Posterior vena cava (tissue), 2 donors: ENCODE measurements at regions not wholly inside any gene's neighbourhood (a gene's known extent, or its start where the extent isn't known, plus 50 kb on each side); places are given as distances from the start of the nearest gene placed in this dataset.

ENCODE experiments used
- DNase-seq: peaks from one replicate; pipeline ENCODE4 v3.0.0-alpha.2; 2020; ENCODE audit warnings: low spot score
- intact Hi-C, 2 donors: fragments of 100-400 bp; cut with DNase I; formaldehyde crosslinking; loops; one replicate each; pipeline versions ENCODE4 v1.14.1 to v1.14.2; 2022 to 2023
- donor health status: DM: yes; HTN: yes; CAD: no.
- donor health status: DM: yes; HTN: yes; CAD: no.

DNA sequence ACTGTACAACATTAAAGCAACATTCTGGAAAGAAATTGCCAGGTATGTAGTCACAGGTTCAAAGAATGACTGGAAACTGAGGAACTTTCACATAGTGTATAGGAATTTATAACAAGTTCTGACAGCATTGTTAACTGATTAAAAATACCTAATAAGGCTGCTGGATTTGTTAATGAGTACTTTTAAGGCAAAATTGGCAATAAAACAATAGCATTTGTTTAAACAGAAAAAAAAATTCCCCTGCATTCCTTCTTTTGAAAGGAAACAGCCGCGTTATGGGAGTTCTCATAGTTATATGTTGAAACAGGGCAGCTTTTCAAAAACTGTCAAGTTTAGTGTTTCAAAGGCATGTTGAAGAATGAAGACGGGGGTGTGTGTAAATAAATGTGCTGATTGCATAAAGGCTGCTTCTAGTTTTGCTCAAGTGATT, 282.5 kb upstream of the FAT1 start:
- intact Hi-C loops, result no loop called here
- DNase-seq, result no peak

- intact Hi-C loops, result no loop called here
- no peak for DNase-seq
These were observed 286.4 kb upstream of the FAT1 start for GRCh38 chr4:187010052-187010451.

DNA sequence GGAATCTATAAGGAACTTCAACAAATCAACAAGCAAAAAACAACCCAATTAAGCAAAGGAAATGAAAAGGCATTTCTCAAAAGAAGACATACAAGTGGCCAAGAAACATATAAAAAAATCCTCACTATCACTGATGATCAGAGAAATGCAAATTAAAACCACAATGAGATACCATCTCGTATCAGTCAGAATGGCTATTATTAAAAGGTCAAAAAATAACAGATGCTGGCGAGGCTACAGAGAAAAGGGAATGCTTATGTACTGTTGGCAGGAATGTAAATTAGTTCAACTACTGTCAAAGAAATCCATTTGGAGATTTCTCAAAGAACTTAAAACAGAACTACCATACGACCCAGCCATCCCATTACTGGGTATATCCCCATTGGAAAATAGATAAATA, 292.4 kb upstream of the FAT1 start:
- intact Hi-C loops, result no loop called here
- DNase-seq, result no peak

DNA sequence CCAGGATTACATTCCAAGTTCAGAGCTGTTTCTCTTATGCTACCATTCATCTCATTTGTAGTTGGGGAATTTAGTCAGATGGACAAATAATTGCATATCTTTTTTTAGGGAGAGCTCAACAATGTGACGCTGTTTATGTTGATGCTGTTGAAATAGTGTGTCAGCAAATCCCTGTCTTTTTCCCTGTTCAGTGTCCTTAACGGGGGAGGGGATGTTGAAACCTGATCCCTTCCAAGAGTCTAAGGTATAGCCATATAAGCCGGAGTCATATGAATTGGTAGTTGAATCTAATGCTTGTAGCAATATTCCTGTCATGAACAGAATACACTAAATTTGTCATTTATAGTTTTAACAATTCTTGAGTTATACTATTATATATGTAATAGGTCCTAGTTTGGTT, 293.5 kb upstream of the FAT1 start:
- intact Hi-C loops, result no loop called here

GRCh38 chr4:187019896-187020295, 296.2 kb upstream of the FAT1 start:
- intact Hi-C loops, result no loop called here
- no peak for DNase-seq

More for the DNA sequence above, 293.5 kb upstream of the FAT1 start:
- no peak for DNase-seq

DNA sequence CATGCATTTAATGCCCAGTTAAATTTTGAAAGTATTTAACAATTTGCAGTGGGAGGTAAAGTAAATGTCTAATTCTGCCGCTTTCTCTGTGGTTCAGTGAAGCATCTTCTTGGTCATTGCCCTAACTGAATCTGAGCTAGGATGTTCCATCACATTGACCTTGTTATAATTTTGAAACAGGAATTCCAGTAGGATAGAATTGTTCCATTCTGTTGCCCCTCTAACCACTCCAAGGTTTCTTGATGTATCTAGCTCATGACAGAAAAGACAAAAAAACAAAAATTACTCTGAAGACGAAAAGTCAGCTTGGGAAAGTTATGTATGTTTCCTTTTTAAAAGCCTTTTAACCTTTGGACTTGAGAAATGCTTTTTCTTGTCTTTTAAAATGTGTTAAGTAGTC, 297.0 kb upstream of the FAT1 start:
- intact Hi-C loops, result no loop called here
- DNase-seq, result no peak

DNA sequence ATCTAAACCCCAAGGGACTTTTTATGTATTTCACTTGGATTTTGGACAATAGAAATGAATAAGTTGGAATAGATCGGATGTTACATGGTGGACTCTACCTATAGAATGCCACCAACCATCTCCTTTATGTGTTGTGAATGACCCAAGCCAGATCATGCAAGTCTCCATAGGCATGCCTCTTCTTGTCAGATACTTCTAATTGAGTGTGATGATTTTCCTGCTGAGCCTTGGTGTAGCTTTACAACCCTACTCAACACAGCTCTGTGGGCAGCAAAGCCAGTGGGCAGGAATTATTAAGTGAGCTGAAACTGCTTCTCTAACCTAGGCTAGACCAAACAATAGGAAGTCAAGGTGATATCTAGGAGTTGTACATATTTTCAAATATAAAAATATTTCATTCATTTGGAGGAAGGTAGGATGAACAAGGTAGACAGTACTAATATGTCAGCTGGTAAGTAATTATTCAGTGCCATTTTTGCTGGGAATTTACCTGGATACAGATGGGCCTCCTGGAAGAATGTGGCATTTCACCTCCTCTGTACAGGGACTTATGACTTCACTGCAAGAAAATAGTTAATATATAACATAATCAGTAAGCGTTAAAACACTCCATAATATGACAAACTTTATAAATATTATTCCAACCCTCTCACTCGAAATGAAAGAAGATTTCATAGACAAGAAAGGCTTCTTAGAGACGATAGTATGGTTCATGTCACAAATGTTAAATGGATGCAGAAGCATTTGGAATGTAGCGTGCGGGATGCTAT, 298.0 kb upstream of the FAT1 start:
- intact Hi-C loops, result no loop called here
- no peak for DNase-seq

DNA sequence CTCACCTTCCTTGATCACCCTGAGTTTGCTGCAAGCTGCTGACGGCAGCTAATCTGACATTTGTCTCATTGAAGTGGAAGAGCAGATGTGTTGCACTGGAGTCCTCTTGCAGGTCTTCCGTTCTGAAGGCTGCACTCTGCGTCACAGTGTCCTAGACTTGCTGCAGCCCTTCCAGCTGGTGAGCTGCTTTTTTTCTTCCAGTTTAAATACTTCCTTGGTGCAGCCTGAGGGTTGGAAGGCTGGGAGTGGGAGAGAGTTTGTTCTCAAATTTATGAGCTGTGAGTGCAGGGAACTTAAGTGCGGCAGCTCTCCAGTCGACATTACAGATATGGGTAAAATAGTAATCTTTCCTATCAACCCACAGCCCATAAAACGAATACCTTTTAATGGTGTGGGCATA, 303.6 kb upstream of the FAT1 start:
- intact Hi-C loops, result no loop called here

GRCh38 chr4:187042251-187042650, 318.6 kb upstream of the FAT1 start:
- DNase-seq, result no peak
- intact Hi-C loops, result no loop called here

More for the DNA sequence above, 303.6 kb upstream of the FAT1 start:
- no peak for DNase-seq

DNA sequence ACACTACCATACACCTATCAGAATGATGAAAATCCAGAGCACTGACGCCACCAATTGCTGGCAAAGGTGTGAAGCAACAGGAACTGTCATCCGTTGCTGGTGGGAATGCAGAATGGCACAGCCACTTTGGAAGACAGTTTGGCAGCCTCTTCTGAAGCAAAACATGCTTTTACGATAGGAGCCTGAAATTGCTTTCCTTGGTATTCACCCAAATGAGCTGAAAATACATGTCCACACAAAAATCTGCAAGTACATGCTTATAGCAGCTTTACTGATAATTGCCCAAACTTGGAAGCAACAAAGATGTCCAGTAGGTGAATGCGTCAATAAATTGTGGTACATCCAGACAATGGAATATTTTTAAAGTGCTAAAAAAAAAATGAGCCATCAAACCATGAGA, 322.8 kb upstream of the FAT1 start:
- intact Hi-C loops, result no loop called here
- no peak for DNase-seq

DNA sequence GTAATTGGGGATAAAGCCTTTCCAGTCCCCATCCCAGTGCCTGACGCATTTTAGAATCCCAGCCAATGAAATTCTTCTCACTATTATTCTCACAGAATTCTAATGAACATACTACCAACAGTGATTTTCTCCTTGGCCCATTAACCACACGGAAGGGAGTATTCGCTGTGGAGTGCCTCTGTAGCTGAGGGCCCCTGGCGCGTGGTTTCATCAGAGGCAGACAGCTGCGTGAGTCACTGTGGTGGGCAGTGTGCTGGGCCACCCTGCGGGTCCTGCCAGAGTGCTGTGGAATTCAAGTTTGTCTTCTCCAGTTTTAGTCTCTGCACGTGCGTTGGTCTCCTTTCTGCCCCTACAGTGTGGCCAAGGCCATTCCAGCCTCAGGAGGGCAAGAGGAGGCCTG, 335.4 kb upstream of the FAT1 start:
- DNase-seq, result no peak
- intact Hi-C loops, result no loop called here

DNA sequence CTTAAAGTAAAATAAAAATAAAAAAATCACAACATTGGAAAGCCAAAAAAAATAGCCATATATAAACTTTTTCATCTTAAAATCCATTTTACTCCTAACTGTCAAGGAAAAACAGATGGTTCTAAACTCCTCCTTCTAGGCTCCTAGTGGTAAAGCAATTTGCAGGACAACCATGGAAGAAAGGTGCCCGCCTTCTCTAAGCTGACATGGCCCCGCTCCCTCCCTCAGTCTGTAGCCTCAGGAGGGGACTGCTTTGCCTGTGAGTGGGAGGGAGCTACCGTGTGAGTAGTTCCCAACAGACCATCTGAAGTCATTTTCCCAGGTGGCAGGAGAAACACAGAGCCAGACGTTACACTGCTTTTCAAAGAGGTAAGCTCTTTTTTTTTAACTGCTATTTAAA, 336.2 kb upstream of the FAT1 start:
- no peak for DNase-seq
- intact Hi-C loops, result no loop called here

DNA sequence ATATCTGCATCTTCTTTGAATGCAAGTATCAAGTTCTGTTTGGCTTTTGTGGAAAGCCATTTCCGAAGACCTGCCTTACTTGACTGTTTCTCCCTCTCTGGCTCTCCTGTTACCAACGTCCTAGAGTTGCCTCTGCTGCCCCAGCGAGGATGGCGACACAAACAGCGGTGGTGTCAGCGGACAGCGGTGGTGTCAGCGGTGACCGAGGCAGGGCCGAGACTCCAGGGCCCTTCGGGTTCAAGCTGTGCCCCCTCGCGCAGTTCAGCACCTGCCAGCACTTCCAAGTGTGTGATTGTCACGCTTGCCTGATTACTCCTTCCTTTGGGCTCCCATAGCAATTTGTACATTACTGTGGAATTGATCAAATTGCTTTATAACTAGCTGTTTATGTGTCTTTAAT, 336.9 kb upstream of the FAT1 start:
- intact Hi-C loops, result no loop called here
- DNase-seq, result no peak

GRCh38 chr4:187063251-187063650, 339.6 kb upstream of the FAT1 start:
- DNase-seq, result no peak
- intact Hi-C loops, result no loop called here

- no peak for DNase-seq
- intact Hi-C loops, result no loop called here
These were observed 340.4 kb upstream of the FAT1 start for GRCh38 chr4:187064033-187064432.

DNA sequence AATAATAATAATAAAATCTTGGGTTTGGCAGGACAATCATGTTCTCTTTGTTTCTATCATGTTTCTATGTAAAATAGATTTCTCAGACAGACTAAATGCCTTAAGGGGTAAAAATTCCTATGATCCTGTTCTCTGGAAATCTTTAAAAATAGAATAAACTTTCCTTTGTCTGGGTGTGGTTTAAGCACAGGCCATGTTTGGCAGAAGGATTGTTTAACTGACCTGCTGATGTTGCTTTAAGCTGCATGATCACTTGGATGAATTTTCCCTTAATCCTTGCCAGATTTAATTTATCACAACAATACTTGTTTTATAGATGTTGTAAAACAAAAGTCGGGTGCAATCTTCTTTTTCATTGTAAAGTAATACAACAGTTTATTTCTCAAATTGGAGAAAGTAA, 341.7 kb upstream of the FAT1 start:
- DNase-seq, result no peak
- intact Hi-C loops, result no loop called here

- DNase-seq, result no peak
- intact Hi-C loops, result no loop called here
These were observed 342.1 kb upstream of the FAT1 start for GRCh38 chr4:187065806-187066205.

DNA sequence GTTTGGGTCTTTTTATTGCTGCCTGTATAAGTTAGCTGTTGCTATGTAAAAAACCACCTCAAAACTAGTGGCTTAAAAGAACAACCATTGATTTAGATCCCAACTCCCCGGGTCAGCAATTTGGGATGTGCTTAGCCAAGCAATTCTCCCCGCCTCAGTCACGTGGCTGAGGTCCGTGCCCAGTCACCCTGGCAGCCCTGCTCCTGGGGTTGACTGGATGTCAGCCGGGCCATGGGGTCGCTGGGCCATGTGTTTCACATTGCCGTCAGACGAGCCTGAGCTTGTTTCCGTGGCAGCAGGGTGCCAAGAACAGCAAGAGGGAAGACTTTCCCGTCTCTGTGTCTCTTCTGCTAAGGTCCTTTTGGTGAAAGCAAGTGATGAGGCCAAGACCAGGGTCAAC, 345.7 kb upstream of the FAT1 start:
- DNase-seq, result peak; percentile 87
- intact Hi-C loops, result no loop called here

GRCh38 chr4:187070158-187070557, 346.5 kb upstream of the FAT1 start:
- DNase-seq, result no peak
- intact Hi-C loops, result no loop called here

- no peak for DNase-seq
- intact Hi-C loops, result no loop called here
These were observed 347.1 kb upstream of the FAT1 start for GRCh38 chr4:187070740-187071139.

- DNase-seq, result no peak
- intact Hi-C loops, result no loop called here
These were observed 348.4 kb upstream of the FAT1 start for GRCh38 chr4:187071946-187072600.
